Transverse colon (tissue), 4 donors: ENCODE measurements at regions not wholly inside any gene's neighbourhood (a gene's known extent, or its start where the extent isn't known, plus 50 kb on each side); places are given as distances from the start of the nearest gene placed in this dataset.

Experiments
- CTCF ChIP-seq, 5 experiments: fragments of 200-600 bp in 3 of 5; fragments of 450-650 bp in 2 of 5; sonication (generic) in 3 of 5; IDR thresholded peaks; 1 replicate in 2 of 5; 2 replicates in 3 of 5; pipeline ENCODE4 v1.5.1; 2016 to 2017; ENCODE audit warnings: antibody characterized with exemption in 5 of 5, inconsistent platforms in 3 of 5, mild to moderate bottlenecking in 2 of 5, moderate library complexity in 1 of 5
- POLR2AphosphoS5 ChIP-seq, 3 donors: sonication (generic); formaldehyde crosslinking; IDR thresholded peaks; one replicate each; pipeline ENCODE4 v1.6.1; 2016; ENCODE audit warnings: antibody characterized with exemption in 3 of 3

- TF ChIP-seq CTCF (IDR thresholded peaks at IDR 0.05) (no peak), POLR2AphosphoS5 (IDR thresholded peaks at IDR 0.05) (peak in 2 of 3 donors; percentile 51 to 59)
Observed at GRCh38 chr2:217338306-217338916, 478.5 kb upstream of the TNP1 start.
